GM12865 (cell line): ENCODE measurements at regions not wholly inside any gene's neighbourhood (a gene's known extent, or its start where the extent isn't known, plus 50 kb on each side); places are given as distances from the start of the nearest gene placed in this dataset.

Source experiments
- DNase-seq: peaks from one replicate; pipeline ENCODE4 v3.0.0; 2010; ENCODE audit warnings: low read depth
- H3K4me3 ChIP-seq: 2 replicates; pipeline ENCODE4 v1.5.1; 2011; ENCODE audit warnings: mild to moderate bottlenecking, low read depth, low read length, control low read depth
- CTCF ChIP-seq: IDR thresholded peaks from 2 replicates; pipeline ENCODE4 v1.5.1; 2011; ENCODE audit warnings: low read length, control low read depth, low read depth, inconsistent platforms; ENCODE audit not compliant: insufficient read depth; ENCODE audit errors: missing control alignments

GRCh38 chr12:111066744-111067437 is 146.5 kb upstream of the MYL2 start:
- H3K4me3 ChIP-seq = no peak overlapping the region
- peak; percentile 13 for DNase-seq
- no peak for TF ChIP-seq CTCF

- DNase-seq = no peak
- H3K4me3 ChIP-seq = no peak overlapping the region
- no peak for TF ChIP-seq CTCF
These were observed 144.6 kb upstream of the MYL2 start for GRCh38 chr12:111064982-111065381.

GRCh38 chr12:111064154-111064553 is 143.8 kb upstream of the MYL2 start:
- no peak overlapping the region for H3K4me3 ChIP-seq
- no peak for TF ChIP-seq CTCF
- no peak for DNase-seq

- H3K4me3 ChIP-seq = no peak overlapping the region
- no peak for DNase-seq
These were observed 143.1 kb upstream of the MYL2 start for GRCh38 chr12:111063295-111064026.

GRCh38 chr12:111057701-111058425 is 137.5 kb upstream of the MYL2 start:
- TF ChIP-seq CTCF = no peak
- no peak for DNase-seq
- no peak overlapping the region for H3K4me3 ChIP-seq

More at GRCh38 chr12:111063295-111064026, 143.1 kb upstream of the MYL2 start:
- TF ChIP-seq CTCF = no peak

GRCh38 chr12:111056618-111057521 is 136.5 kb upstream of the MYL2 start:
- peak; percentile 67 for DNase-seq
- no peak overlapping the region for H3K4me3 ChIP-seq
- no peak for TF ChIP-seq CTCF
